Vagina (tissue), 2 donors: ENCODE measurements at regions not wholly inside any gene's neighbourhood (a gene's known extent, or its start where the extent isn't known, plus 50 kb on each side); places are given as distances from the start of the nearest gene placed in this dataset.

Experiments used
- DNase-seq, 2 donors: peaks; one replicate each; pipeline ENCODE4 v3.0.0-alpha.2; 2017; ENCODE audit errors: extremely low spot score in 2 of 2
- H3K27ac ChIP-seq: fragments of 200-600 bp; sonication (generic); one replicate; pipeline ENCODE4 v1.5.1; 2019
- H3K27me3 ChIP-seq: fragments of 200-600 bp; sonication (generic); one replicate; pipeline ENCODE4 v1.5.1; 2019
- H3K36me3 ChIP-seq, 2 donors: fragments of 200-600 bp; sonication (generic); one replicate each; pipeline ENCODE4 v1.5.1; 2017 to 2019
- H3K4me1 ChIP-seq: fragments of 200-600 bp; sonication (generic); one replicate; pipeline ENCODE4 v1.5.1; 2019
- H3K4me3 ChIP-seq, 2 donors: fragments of 200-600 bp; sonication (generic); 1 replicate in 1 of 2; 2 replicates in 1 of 2; pipeline ENCODE4 v1.5.1; 2016 to 2019
- H3K9me3 ChIP-seq: fragments of 200-600 bp; sonication (generic); one replicate; pipeline ENCODE4 v1.5.1; 2019
- CTCF ChIP-seq, 3 experiments: fragments of 450-650 bp in 2 of 3; fragments of 200-600 bp in 1 of 3; sonication (generic) in 1 of 3; IDR thresholded peaks; one replicate each; pipeline ENCODE4 v1.5.1; 2017 to 2019; ENCODE audit warnings: antibody characterized with exemption in 3 of 3, mild to moderate bottlenecking in 2 of 3, moderate library complexity in 2 of 3
- POLR2A ChIP-seq, 2 donors: fragments of 450-650 bp; IDR thresholded peaks; one replicate each; pipeline ENCODE4 v1.6.1; 2017; ENCODE audit warnings: antibody characterized with exemption in 2 of 2, mild to moderate bottlenecking in 2 of 2, moderate library complexity in 2 of 2
- POLR2AphosphoS5 ChIP-seq, 2 donors: sonication (generic); formaldehyde crosslinking; IDR thresholded peaks; one replicate each; pipeline ENCODE4 v1.9.0; 2017; ENCODE audit warnings: antibody characterized with exemption in 2 of 2, mild to moderate bottlenecking in 2 of 2, low read depth in 1 of 2; ENCODE audit not compliant: insufficient read depth in 1 of 2
- intact Hi-C: fragments of 100-400 bp; cut with DNase I; formaldehyde crosslinking; loops from one replicate; pipeline ENCODE4 v1.15.1; 2023

GRCh38 chr1:19577036-19577435 is 67.1 kb upstream of the NBL1 start:
- H3K27me3 ChIP-seq = no peaks in the 10 kb centered on the region
- no peaks in the 10 kb centered on the region for H3K36me3 ChIP-seq
- H3K4me1 ChIP-seq = no peaks in the 10 kb centered on the region
- intact Hi-C loops = no loop called here
- H3K9me3 ChIP-seq = no peaks in the 10 kb centered on the region
- H3K27ac ChIP-seq = no peak overlapping the region
- no peak overlapping the region for H3K4me3 ChIP-seq
- no peak for DNase-seq
- TF ChIP-seq POLR2A (IDR thresholded peaks at IDR 0.05) (no peak), CTCF (IDR thresholded peaks at IDR 0.05) (no peak), POLR2AphosphoS5 (IDR thresholded peaks at IDR 0.05; ENCODE audit: insufficient read depth in 1 of 2, low read depth in 1 of 2) (no peak)

GRCh38 chr1:19569786-19570185 is 74.3 kb upstream of the NBL1 start:
- TF ChIP-seq POLR2A (IDR thresholded peaks at IDR 0.05) = no peak
- TF ChIP-seq POLR2AphosphoS5 (IDR thresholded peaks at IDR 0.05; ENCODE audit: insufficient read depth in 1 of 2, low read depth in 1 of 2) = no peak
- TF ChIP-seq CTCF (IDR thresholded peaks at IDR 0.05) = no peak
- DNase-seq = no peak
- no peak overlapping the region for H3K27ac ChIP-seq
- no peaks in the 10 kb centered on the region for H3K36me3 ChIP-seq
- H3K9me3 ChIP-seq = no peaks in the 10 kb centered on the region
- peaks cover 6% of the 10 kb centered on the region for H3K4me1 ChIP-seq
- no peak overlapping the region for H3K4me3 ChIP-seq
- intact Hi-C loops = no loop called here
- no peaks in the 10 kb centered on the region for H3K27me3 ChIP-seq

- Histone ChIP-seq H3K27me3 (no peaks in the 10 kb centered on the region), H3K4me1 (peaks cover 32% of the 10 kb centered on the region), H3K36me3 (no peaks in the 10 kb centered on the region), H3K4me3 (no peak overlapping the region), H3K27ac (no peak overlapping the region), H3K9me3 (no peaks in the 10 kb centered on the region)
- DNase-seq = no peak
- intact Hi-C loops = no loop called here
- TF ChIP-seq POLR2A (IDR thresholded peaks at IDR 0.05) (no peak), POLR2AphosphoS5 (IDR thresholded peaks at IDR 0.05; ENCODE audit: insufficient read depth in 1 of 2, low read depth in 1 of 2) (no peak)
These were observed 77.1 kb upstream of the NBL1 start for GRCh38 chr1:19567041-19567440.

- H3K4me1 ChIP-seq = peaks cover 35% of the 10 kb centered on the region
- no peaks in the 10 kb centered on the region for H3K27me3 ChIP-seq
- no peaks in the 10 kb centered on the region for H3K36me3 ChIP-seq
- H3K4me3 ChIP-seq = peak overlapping the region; percentile 30
- intact Hi-C loops = loop anchor here (5.0 kb wide), 1 partner anchor 33 kb away; a partner anchor contains a TSS
- DNase-seq = no peak
- no peaks in the 10 kb centered on the region for H3K9me3 ChIP-seq
- TF ChIP-seq POLR2A (IDR thresholded peaks at IDR 0.05) = no peak
- TF ChIP-seq CTCF (IDR thresholded peaks at IDR 0.05) = no peak
- no peak for TF ChIP-seq POLR2AphosphoS5 (IDR thresholded peaks at IDR 0.05; ENCODE audit: insufficient read depth in 1 of 2, low read depth in 1 of 2)
- peak overlapping the region; percentile 83 for H3K27ac ChIP-seq
These were observed 79.0 kb upstream of the CAPZB start for GRCh38 chr1:19564366-19564765.

- no peak for TF ChIP-seq CTCF (IDR thresholded peaks at IDR 0.05)
- peak; percentile 37 to 80 for TF ChIP-seq POLR2AphosphoS5 (IDR thresholded peaks at IDR 0.05; ENCODE audit: insufficient read depth in 1 of 2, low read depth in 1 of 2)
- TF ChIP-seq POLR2A (IDR thresholded peaks at IDR 0.05) = no peak
- peak in 1 of 2 donors; percentile 88 for DNase-seq
- Histone ChIP-seq H3K9me3 (no peaks in the 10 kb centered on the region), H3K27me3 (no peaks in the 10 kb centered on the region), H3K4me1 (peaks cover 37% of the 10 kb centered on the region), H3K36me3 (no peaks in the 10 kb centered on the region), H3K27ac (peak overlapping the region; percentile 83), H3K4me3 (peak overlapping the region; percentile 30)
- intact Hi-C loops = loop anchor here (5.0 kb wide), 1 partner anchor 34 kb away; a partner anchor contains a TSS
These were observed 78.2 kb upstream of the CAPZB start for GRCh38 chr1:19563324-19564097.
